ENCODE measurements at regions not wholly inside any gene's neighbourhood (a gene's known extent, or its start where the extent isn't known, plus 50 kb on each side); places are given as distances from the start of the nearest gene placed in this dataset.

- TF ChIP-seq CTCF (IDR thresholded peaks at IDR 0.05; ENCODE audit: extremely low read depth in 1 of 2, insufficient read depth in 1 of 2, low read depth in 1 of 2, low read length in 2 of 2) (no peak), GATA2 (IDR thresholded peaks at IDR 0.05; ENCODE audit: insufficient read depth, insufficient read length, low read depth, low read length) (no peak), EZH2 (IDR thresholded peaks at IDR 0.05; ENCODE audit: borderline replicate concordance, low read depth, low read length, severe bottlenecking) (no peak)
Observed at GRCh38 chr18:45201489-45201888, 413.8 kb upstream of the SLC14A2 start.

Measured in endothelial cell of umbilical vein (primary cell).